NCI-H128 (cell line): ENCODE measurements at regions not wholly inside any gene's neighbourhood (a gene's known extent, or its start where the extent isn't known, plus 50 kb on each side); places are given as distances from the start of the nearest gene placed in this dataset.
"Not testable (repeated sequence)": the region's sequence is repeated elsewhere in the genome, so short reads cannot be mapped to it uniquely, and the experiment has no call there.

Experiments used
- DNase-seq: peaks from one replicate; lab custom pipeline; 2025; ENCODE audit not compliant: unreplicated experiment; lab: John Stamatoyannopoulos, UW

- DNase-seq: no peak
Observed at GRCh38 chr5:2353871-2354440, 397.5 kb downstream of the IRX2 start.

GRCh38 chr5:2353211-2353610 is 398.3 kb downstream of the IRX2 start:
- no peak for DNase-seq

GRCh38 chr5:2352101-2352861 is 399.2 kb downstream of the IRX2 start:
- DNase-seq: no peak

GRCh38 chr5:2349768-2350167 is 401.7 kb downstream of the IRX2 start:
- DNase-seq: not testable (repeated sequence)

- no peak for DNase-seq
Observed at GRCh38 chr5:2338686-2339085, 412.8 kb downstream of the IRX2 start.

GRCh38 chr5:2335733-2336515 is 415.6 kb downstream of the IRX2 start:
- DNase-seq: no peak

- no peak for DNase-seq
Observed at GRCh38 chr5:2335125-2335732, 416.2 kb downstream of the IRX2 start.

GRCh38 chr5:2334719-2335118 is 416.8 kb downstream of the IRX2 start:
- peak; percentile 59 for DNase-seq

GRCh38 chr5:2333291-2333690 is 418.2 kb downstream of the IRX2 start:
- no peak for DNase-seq

- no peak for DNase-seq
Observed at GRCh38 chr5:2332521-2332920, 419.0 kb downstream of the IRX2 start.

GRCh38 chr5:2330325-2331130 is 420.9 kb downstream of the IRX2 start:
- DNase-seq: no peak

GRCh38 chr5:2329741-2330140 is 421.7 kb downstream of the IRX2 start:
- DNase-seq: no peak

- no peak for DNase-seq
Observed at GRCh38 chr5:2326601-2327000, 424.9 kb downstream of the IRX2 start.

- DNase-seq: no peak
Observed at GRCh38 chr5:2324788-2325187, 426.7 kb downstream of the IRX2 start.

- no peak for DNase-seq
Observed at GRCh38 chr5:2320611-2321010, 430.9 kb downstream of the IRX2 start.

GRCh38 chr5:2317540-2317939 is 433.9 kb downstream of the IRX2 start:
- DNase-seq: no peak

- no peak for DNase-seq
Observed at GRCh38 chr5:2311851-2312250, 429.1 kb upstream of the IRX4 start.

- no peak for DNase-seq
Observed at GRCh38 chr5:2310946-2311345, 428.2 kb upstream of the IRX4 start.

GRCh38 chr5:2307631-2308030 is 424.9 kb upstream of the IRX4 start:
- no peak for DNase-seq

GRCh38 chr5:2306711-2307110 is 424.0 kb upstream of the IRX4 start:
- no peak for DNase-seq
